ENCODE measurements at regions not wholly inside any gene's neighbourhood (a gene's known extent, or its start where the extent isn't known, plus 50 kb on each side); places are given as distances from the start of the nearest gene placed in this dataset.

DNA sequence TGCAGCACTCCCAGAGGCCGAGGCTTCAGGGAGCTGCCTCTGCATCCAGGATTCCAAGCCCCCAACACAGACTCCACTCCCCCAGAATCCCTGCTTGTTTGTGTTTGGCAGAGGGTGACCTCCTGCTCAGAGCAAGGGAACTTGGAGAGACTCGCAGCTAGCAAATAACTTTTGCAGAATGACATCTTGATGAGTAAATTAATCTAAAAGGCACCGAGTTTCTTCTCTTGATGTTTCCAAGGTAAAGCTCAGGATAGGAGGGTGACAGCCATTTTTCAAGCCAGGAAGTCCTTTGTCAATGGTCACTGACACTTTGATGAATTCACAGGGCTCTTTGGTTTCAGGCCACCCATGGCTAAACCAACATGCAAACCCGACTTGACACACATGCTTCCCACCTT lies 523.0 kb downstream of the NTRK3 start:
- DNase-seq (ENCODE audit: low read depth in 1 of 2, low spot score in 2 of 2) (no peak), FAIRE-seq (no peak)
- H2BK15ac ChIP-seq (ENCODE audit: low read length): no peak overlapping the region
- H3K4me3 ChIP-seq (ENCODE audit: extremely low read depth in 1 of 4, insufficient read depth in 2 of 4, low read depth in 3 of 4, low read length in 4 of 4): no peak overlapping the region
- CTCF ChIA-PET (ENCODE audit: partially characterized antibody): interaction anchor here (0.8 to 1.8 kb wide), 3 partner anchors 13 to 109 kb away, joined by 3 to 6 read pairs (median 4); no protein-coding TSS in a partner anchor
- H2AK5ac ChIP-seq (ENCODE audit: low read depth, low read length): no peak overlapping the region
- no peaks in the 10 kb centered on the region for H3K36me3 ChIP-seq (ENCODE audit: control insufficient read depth in 2 of 4, insufficient read depth in 4 of 4, low read length in 3 of 4)
- H3K27ac ChIP-seq (ENCODE audit: low read depth, low read length): no peak overlapping the region
- H3K56ac ChIP-seq (replicated peaks; ENCODE audit: insufficient read length, low read depth, low read length): no peak overlapping the region
- WGBS, 2 experiments (ENCODE audit: extremely low coverage in 1 of 2, insufficient coverage in 1 of 2, insufficient read length in 1 of 2, insufficient replicate concordance in 2 of 2, low coverage in 1 of 2, low lambda C conversion rate in 2 of 2, missing lambda C conversion rate in 1 of 2): 91% methylated on average over 4 of the region's 4 CpGs; no CpG with 5 or more reads in 1 of the 2 experiments
- H2AFZ ChIP-seq (ENCODE audit: low read length): no peak overlapping the region; the same call in 1 of the 2 replicates
- no peak overlapping the region for H4K91ac ChIP-seq (replicated peaks; ENCODE audit: insufficient read length, low read length)
- H2BK12ac ChIP-seq (ENCODE audit: low read depth, low read length): no peak overlapping the region
- TF ChIP-seq CHD2 (IDR thresholded peaks at IDR 0.05; ENCODE audit: low read length): no peak
- TF ChIP-seq CTBP2 (IDR thresholded peaks at IDR 0.05; ENCODE audit: borderline replicate concordance, insufficient read depth, insufficient read length, low read length): no peak
- TF ChIP-seq NANOG (IDR thresholded peaks at IDR 0.05; ENCODE audit: insufficient read depth, low read depth, low read length, poor library complexity, severe bottlenecking): no peak
- TF ChIP-seq CBX5 (IDR thresholded peaks at IDR 0.05; ENCODE audit: low read depth, low read length): no peak
- no peak for TF ChIP-seq SP4 (IDR thresholded peaks at IDR 0.05; ENCODE audit: low read length)
- no peak for TF ChIP-seq KDM1A (IDR thresholded peaks at IDR 0.05; ENCODE audit: borderline replicate concordance, low read length)
- TF ChIP-seq ZNF274 (IDR thresholded peaks at IDR 0.05; ENCODE audit: borderline replicate concordance, extremely low read depth, low read length): no peak
- no peak for TF ChIP-seq SP1 (IDR thresholded peaks at IDR 0.05; ENCODE audit: low read depth, low read length)
- TF ChIP-seq RFX5 (IDR thresholded peaks at IDR 0.05; ENCODE audit: borderline replicate concordance, low read depth, low read length): no peak
- no peak for TF ChIP-seq RAD21 (IDR thresholded peaks at IDR 0.05 in 1 of 2, conservative IDR thresholded peaks at IDR 0.05 in 1 of 2; ENCODE audit: low read depth in 2 of 2, low read length in 2 of 2)
- TF ChIP-seq SIX5 (IDR thresholded peaks at IDR 0.05; ENCODE audit: low read depth, low read length): no peak
- no peak for TF ChIP-seq SRF (IDR thresholded peaks at IDR 0.05; ENCODE audit: low read depth, low read length)
- no peak for TF ChIP-seq BRCA1 (IDR thresholded peaks at IDR 0.05; ENCODE audit: low read depth, low read length)
- no peak for TF ChIP-seq FOSL1 (IDR thresholded peaks at IDR 0.05; ENCODE audit: insufficient read depth, low read depth, low read length)
- TF ChIP-seq POLR2AphosphoS5 (IDR thresholded peaks at IDR 0.05; ENCODE audit: low read depth, low read length): no peak
- no peak overlapping the region for H3K14ac ChIP-seq (ENCODE audit: insufficient read length)
- no peaks in the 10 kb centered on the region for H3K4me1 ChIP-seq (replicated peaks in 1 of 4; ENCODE audit: control insufficient read depth in 3 of 4, insufficient read depth in 4 of 4, low read length in 3 of 4)
- no peak overlapping the region for H3K4ac ChIP-seq (replicated peaks; ENCODE audit: insufficient read length, low read depth, low read length)
- no peaks in the 10 kb centered on the region for H3K79me1 ChIP-seq (ENCODE audit: low read depth, low read length)
- H2BK120ac ChIP-seq (replicated peaks; ENCODE audit: low read depth, low read length): no peak overlapping the region
- no peak overlapping the region for H3K23ac ChIP-seq (ENCODE audit: insufficient read length)
- H4K8ac ChIP-seq (ENCODE audit: extremely low read depth, insufficient read depth, low read length): no peak overlapping the region
- H3K79me2 ChIP-seq (ENCODE audit: control insufficient read depth in 1 of 2, insufficient read depth in 2 of 2, low read length in 2 of 2): no peaks in the 10 kb centered on the region
- no peak overlapping the region for H3K9ac ChIP-seq (replicated peaks in 1 of 4; ENCODE audit: extremely low read depth in 1 of 4, low read depth in 3 of 4, low read length in 3 of 4)
- H4K5ac ChIP-seq (ENCODE audit: insufficient read length, low read depth, low read length): no peak overlapping the region
- no peaks in the 10 kb centered on the region for H4K20me1 ChIP-seq (replicated peaks in 1 of 2; ENCODE audit: control insufficient read depth in 1 of 2, insufficient read depth in 2 of 2, low read length in 2 of 2)
- no peak overlapping the region for H2BK20ac ChIP-seq (ENCODE audit: low read length)
- no peaks in the 10 kb centered on the region for H3K23me2 ChIP-seq (ENCODE audit: low read depth, low read length)
- no peak overlapping the region for H3K18ac ChIP-seq (ENCODE audit: extremely low read depth, low read length)
- H3K4me2 ChIP-seq (ENCODE audit: insufficient read depth in 1 of 2, low read depth in 2 of 2, low read length in 2 of 2): no peak overlapping the region
- H2BK5ac ChIP-seq (ENCODE audit: low read depth, low read length): no peak overlapping the region
- POLR2A ChIA-PET (ENCODE audit: partially characterized antibody): no interaction called here
- H3K9me3 ChIP-seq (ENCODE audit: insufficient read depth in 2 of 2, low read depth in 1 of 2, low read length in 1 of 2): no peaks in the 10 kb centered on the region
- H3K27me3 ChIP-seq (replicated peaks in 1 of 4; ENCODE audit: control insufficient read depth in 3 of 4, extremely low read depth in 1 of 4, insufficient read depth in 3 of 4, low read length in 3 of 4): no peaks in the 10 kb centered on the region
